ENCODE measurements at regions not wholly inside any gene's neighbourhood (a gene's known extent, or its start where the extent isn't known, plus 50 kb on each side); places are given as distances from the start of the nearest gene placed in this dataset.
"Not testable (repeated sequence)": the region's sequence is repeated elsewhere in the genome, so short reads cannot be mapped to it uniquely, and the experiment has no call there.

DNA sequence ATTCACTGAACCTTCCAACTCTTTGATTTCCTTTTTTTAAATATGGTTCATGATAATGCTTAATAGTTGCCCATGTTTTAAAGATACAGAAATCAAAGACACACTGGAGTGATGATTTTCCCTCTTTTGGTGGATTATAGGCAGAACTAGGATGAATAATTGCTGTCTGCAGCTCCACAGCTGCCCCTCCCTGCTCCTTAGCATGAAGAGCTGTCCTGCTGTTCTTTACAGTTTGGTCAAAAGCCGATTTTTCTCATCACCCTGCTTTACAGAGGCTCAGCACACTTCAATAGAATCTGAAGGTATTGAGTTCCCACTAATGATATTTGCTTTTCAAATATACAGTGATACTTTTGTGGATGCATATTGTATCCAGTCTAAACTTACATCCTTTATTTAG is 202.6 kb downstream of the AASDHPPT start:
- no peak for DNase-seq

DNA sequence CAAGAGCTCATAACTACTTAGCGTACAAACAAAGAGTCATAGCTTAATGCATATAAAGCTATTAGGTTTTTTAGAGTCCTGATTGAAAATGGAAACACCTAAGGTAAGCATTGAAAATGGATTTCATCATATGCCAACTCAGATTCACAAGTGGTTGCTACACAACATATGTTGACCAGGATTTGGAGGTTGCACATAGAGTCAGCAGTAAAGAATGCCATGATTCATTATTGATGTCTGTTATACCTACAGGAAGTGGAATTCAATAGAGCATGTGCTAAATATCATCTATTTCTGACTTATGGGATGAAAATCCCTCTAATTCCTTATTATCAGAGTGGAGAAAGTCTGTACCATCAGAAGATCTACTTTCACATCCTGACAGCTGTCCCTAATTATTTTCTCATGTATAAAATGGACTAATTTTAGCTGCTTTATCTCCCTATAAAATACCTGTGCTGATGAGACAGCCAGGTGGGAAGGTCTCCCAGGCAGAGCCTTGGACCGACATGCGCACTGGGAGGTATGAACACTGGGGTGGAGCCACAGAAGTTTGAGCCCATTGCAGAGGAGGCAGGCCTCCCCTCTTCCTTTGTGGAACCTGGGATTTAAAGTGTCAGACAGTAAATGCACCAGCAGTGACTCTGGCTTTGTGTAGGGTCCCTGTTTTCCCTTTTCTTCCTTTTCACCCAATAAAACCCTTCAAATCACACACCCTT is 204.2 kb downstream of the AASDHPPT start:
- no peak for DNase-seq

DNA sequence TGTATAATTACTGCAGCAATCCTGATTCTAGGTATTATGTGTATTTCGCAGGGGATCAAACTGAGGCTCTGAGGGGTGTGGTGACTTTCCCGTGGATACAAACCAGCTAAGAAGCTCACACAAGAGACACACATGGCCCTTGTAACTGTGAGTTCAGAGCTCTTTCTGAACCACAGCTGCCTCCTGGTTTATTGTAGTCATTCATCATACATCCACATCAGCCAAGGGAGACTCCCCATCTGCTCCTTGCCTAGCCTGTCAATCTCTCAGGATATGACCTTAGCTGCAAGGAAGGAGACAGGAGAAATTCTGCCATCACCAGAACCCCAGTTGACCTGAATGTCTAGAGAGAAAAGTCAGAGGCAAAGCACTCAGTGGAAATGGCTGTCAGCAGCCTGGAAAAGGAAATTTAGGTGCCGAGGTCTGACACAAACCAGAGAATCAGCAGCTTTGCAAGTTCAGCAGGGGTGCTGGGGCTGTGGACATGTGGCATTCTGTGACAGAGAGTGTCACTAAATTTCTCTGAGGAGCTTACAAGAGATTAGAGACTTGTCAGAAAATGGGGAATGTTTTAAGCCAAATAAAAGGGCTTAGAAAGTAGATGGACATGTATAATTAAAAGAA is 209.5 kb downstream of the AASDHPPT start:
- no peak for DNase-seq

GRCh38 chr11:106288057-106288456 is 210.6 kb downstream of the AASDHPPT start:
- DNase-seq: no peak

DNA sequence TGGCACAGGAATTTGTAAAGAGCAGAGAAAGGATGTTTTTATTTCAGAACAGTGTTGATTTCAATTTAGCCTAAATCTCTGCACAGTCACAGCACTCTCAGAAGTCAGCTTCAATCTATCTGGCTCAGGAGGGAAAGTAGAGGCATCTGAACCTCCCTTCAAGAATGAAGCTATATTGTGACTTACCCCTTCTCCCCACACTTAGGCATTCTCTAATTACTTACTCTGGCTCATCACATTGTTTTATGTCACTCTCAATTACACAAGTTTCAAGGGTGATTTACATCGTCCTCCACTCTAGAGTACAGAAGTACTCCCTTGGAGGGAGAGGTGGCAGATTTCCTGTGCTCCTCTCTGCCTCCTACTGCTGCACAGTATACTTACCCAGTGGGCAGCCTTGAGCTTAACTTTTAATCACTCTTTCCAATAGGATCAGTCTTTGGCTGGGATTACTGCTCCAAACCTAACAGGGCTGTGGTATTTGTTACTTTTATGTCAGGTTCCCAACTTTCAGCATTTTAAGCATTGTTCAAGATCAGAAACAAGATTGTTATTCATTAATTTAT is 211.4 kb downstream of the AASDHPPT start:
- DNase-seq: no peak

GRCh38 chr11:106292526-106292925 is 215.1 kb downstream of the AASDHPPT start:
- DNase-seq: no peak

DNA sequence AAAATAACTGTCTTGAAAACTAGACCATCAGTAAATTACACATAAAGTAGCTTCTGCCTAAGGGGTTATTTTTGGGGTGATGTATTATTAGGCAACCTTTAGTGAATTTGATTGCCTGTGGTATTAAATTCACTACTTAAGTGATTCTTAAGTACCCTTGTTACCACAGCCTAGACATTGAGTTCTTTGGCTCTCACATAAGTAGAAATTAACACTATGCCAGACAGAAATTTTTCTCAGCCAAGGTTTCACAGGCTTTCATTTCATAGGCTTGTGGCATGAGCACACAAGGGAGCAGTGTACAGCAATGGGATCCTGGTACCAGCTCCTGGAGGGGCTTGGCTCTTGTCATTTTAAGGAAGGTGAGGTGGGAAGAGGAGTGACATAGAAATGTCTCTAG is 218.5 kb downstream of the AASDHPPT start:
- no peak for DNase-seq

GRCh38 chr11:106302416-106302815 is 225.0 kb downstream of the AASDHPPT start:
- DNase-seq: no peak

GRCh38 chr11:106304274-106304673 is 226.8 kb downstream of the AASDHPPT start:
- DNase-seq: no peak

- no peak for DNase-seq
These were observed 228.0 kb downstream of the AASDHPPT start for GRCh38 chr11:106305458-106305857.

GRCh38 chr11:106306942-106307341 is 229.5 kb downstream of the AASDHPPT start:
- DNase-seq: no peak

- DNase-seq: no peak
These were observed 231.7 kb downstream of the AASDHPPT start for GRCh38 chr11:106309070-106309684.

- DNase-seq: no peak
These were observed 234.2 kb downstream of the AASDHPPT start for GRCh38 chr11:106311531-106312230.

- not testable (repeated sequence) for DNase-seq
These were observed 239.8 kb downstream of the AASDHPPT start for GRCh38 chr11:106317208-106317773.

DNA sequence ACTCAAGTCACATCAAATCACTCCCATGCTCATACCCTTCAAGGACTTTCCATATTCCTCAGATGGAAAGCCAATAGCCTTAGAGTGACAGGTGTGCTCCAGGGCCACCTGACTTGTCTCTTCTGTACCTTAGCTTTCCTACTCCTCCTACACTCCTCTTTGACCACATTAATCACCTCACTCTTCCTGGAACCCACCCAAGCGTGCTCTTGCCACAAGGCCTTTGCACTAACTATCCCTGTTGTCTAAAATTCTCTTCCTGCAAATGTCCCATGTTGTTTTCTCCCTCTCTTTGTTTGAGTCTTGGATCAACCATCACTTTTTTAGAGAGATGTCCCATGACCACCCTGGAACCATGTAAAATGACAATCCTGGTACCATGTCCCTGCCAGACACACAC is 244.1 kb downstream of the AASDHPPT start:
- no peak for DNase-seq

DNA sequence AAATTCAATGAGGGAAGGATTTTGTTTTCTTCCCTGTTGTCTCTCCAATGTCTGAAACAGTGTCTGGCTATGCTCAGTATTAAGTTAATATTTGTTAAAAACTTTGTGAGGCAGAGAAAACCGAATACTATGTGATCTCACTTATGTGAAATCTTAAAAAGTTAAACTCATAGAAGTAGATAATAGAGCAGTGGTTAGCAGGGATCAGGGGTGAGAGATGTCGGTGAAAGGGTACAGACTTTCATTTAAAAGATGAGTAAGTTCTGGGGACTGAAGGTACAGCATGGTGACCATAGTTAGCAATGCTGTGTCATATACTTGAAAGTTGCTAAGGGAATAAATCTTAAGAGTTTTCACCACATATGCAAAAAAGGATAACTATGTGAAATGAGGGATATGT is 244.6 kb downstream of the AASDHPPT start:
- no peak for DNase-seq

DNA sequence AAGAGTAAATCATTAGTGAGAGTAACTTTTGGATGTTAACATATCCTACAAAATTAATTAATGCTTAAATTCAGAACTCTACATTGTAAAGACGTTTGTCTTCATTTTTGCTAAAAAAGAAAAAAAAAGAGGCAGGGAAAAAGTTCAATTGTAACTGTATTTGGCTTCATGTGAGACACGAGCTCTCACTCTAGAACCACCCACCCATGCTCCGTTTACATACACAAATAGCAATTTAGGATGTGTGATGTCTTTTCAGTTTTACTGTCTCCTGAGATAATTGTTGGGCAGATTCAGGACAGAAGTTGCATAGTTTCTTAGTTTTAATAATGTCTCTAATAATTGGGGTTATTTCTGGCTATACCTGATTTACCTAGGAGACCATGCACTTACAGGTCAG is 248.6 kb downstream of the AASDHPPT start:
- no peak for DNase-seq

- DNase-seq: no peak
These were observed 249.7 kb downstream of the AASDHPPT start for GRCh38 chr11:106327134-106327533.

DNA sequence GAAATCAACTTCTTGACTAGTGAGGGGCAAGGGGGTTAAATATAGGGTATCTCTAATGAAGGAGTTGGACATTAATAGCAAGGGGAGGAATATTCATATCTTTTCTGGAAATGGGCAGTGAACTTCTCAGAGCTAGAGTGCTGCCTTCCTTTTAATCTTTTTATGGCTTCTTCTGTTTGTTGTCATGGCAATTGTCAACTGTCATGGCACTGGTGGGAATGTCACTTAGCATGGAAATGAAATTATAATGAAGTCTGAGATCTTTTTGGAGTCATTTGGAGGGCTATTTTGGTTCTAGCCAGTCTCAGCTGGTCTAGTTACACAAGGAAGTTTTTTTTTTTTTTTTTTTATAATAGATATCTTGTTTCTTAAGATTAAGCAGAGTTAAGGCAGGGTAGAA is 250.2 kb downstream of the AASDHPPT start:
- no peak for DNase-seq

GRCh38 chr11:106329273-106330018 is 252.0 kb downstream of the AASDHPPT start:
- DNase-seq: no peak

GRCh38 chr11:106331176-106331575 is 253.7 kb downstream of the AASDHPPT start:
- DNase-seq: no peak

- no peak for DNase-seq
These were observed 256.2 kb downstream of the AASDHPPT start for GRCh38 chr11:106333678-106334077.
